ENCODE measurements at regions not wholly inside any gene's neighbourhood (a gene's known extent, or its start where the extent isn't known, plus 50 kb on each side); places are given as distances from the start of the nearest gene placed in this dataset.

DNA sequence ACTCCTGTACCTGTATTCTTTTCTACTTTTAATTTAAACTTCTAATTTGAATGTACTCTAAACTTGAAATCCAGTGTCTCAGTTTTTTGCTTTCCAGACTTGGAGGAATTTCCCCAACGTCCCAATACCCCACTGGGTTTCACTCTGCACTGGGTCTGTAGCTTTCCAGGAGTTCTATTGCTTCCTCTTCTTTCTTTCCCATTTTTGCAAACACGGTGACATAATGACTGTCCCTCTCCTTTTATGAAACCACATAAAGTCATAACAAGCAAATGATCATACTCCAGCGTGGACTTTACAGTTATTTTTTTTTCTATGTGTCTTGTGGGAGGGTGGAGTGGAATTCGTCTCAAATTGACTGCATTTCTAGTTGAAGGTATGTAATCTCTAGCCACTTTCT lies 97.1 kb downstream of the FASLG start:
- TF ChIP-seq CTCF (IDR thresholded peaks at IDR 0.05; ENCODE audit: low read length) (no peak), EZH2 (IDR thresholded peaks at IDR 0.05; ENCODE audit: borderline replicate concordance, low read length) (no peak)
